K562 (cell line): ENCODE measurements at regions not wholly inside any gene's neighbourhood (a gene's known extent, or its start where the extent isn't known, plus 50 kb on each side); places are given as distances from the start of the nearest gene placed in this dataset.

Experiments
- ATAC-seq: fragments of 200-7000 bp; cut with Tn5 transposase; 3 replicates; pipeline ENCODE4 v1.9.1; 2020; ENCODE audit warnings: moderate library complexity
- BruUV-seq: library from RNA; stranded (reverse); fragments of 400-500 nt; replicated peaks from 2 replicates; lab custom pipeline; 2021; lab: Mats Ljungman, UMichigan
- CTCF ChIA-PET: fragments of 300-600 bp; formaldehyde crosslinking; extraction: SDS; loops from one replicate; lab custom pipeline; 2021; ENCODE audit warnings: low intra/inter-chr PET ratio; lab: Yijun Ruan, JAX
- POLR2A ChIA-PET: fragments of 300-600, 350-650 bp; sonication (Branson Sonifier 250); formaldehyde crosslinking; extraction: SDS; loops from one replicate; lab custom pipeline; 2021; ENCODE audit warnings: antibody characterized with exemption, inconsistent platforms; lab: Yijun Ruan, JAX
- DNase-seq, 4 experiments: peaks; one replicate each; pipeline versions ENCODE4 v3.0.0 to v3.0.0-alpha.2; 2011 to 2018; ENCODE audit warnings: low spot score in 3 of 4, mixed read lengths in 3 of 4; ENCODE audit errors: extremely low read depth in 1 of 4
- FAIRE-seq: peaks from 2 replicates; lab custom pipeline; 2011; peaks lifted over from hg19 to GRCh38; lab: Jason Lieb, UNC
- H2AFZ ChIP-seq: 2 replicates; pipeline ENCODE4 v1.6.0; 2011; ENCODE audit warnings: low read depth, low read length, control low read depth, inconsistent platforms
- H3K27ac ChIP-seq: fragments of 200-600 bp; 3 replicates; pipeline ENCODE4 v1.8.0; 2011; ENCODE audit warnings: low read depth, mild to moderate bottlenecking, control low read depth, inconsistent platforms, low read length, moderate library complexity, mixed read lengths; ENCODE audit errors: extremely low read depth
- H3K27me3 ChIP-seq, 2 experiments: fragments of 300-600 bp in 1 of 2; 2 replicates in 1 of 2; 3 replicates in 1 of 2; pipeline versions ENCODE4 v1.6.0 to v1.8.0; 2011; ENCODE audit warnings: inconsistent platforms in 2 of 2, low read length in 2 of 2, mild to moderate bottlenecking in 1 of 2, mixed read lengths in 1 of 2, moderate library complexity in 1 of 2; ENCODE audit not compliant: control insufficient read depth in 2 of 2, insufficient read depth in 2 of 2
- H3K36me3 ChIP-seq: fragments of 300-600 bp; 3 replicates; pipeline ENCODE4 v1.8.0; 2011; ENCODE audit warnings: mild to moderate bottlenecking, low read length, inconsistent platforms; ENCODE audit not compliant: control insufficient read depth, insufficient read depth
- H3K4me1 ChIP-seq, 2 experiments: fragments of 200-600 bp in 1 of 2; replicated peaks in 1 of 2; 2 replicates in 1 of 2; 3 replicates in 1 of 2; pipeline versions ENCODE4 v1.5.1 to v1.8.0; 2011; ENCODE audit warnings: inconsistent platforms in 2 of 2, low read length in 2 of 2, mild to moderate bottlenecking in 1 of 2, mixed read lengths in 1 of 2, moderate library complexity in 1 of 2; ENCODE audit not compliant: control insufficient read depth in 2 of 2, insufficient read depth in 2 of 2
- H3K4me2 ChIP-seq: 2 replicates; pipeline ENCODE4 v1.6.1; 2011; ENCODE audit warnings: low read length, control low read depth, inconsistent platforms, mixed read lengths; ENCODE audit not compliant: insufficient read depth
- H3K4me3 ChIP-seq: fragments of 200-600 bp; sonication (generic), shearing (Covaris generic); 2 replicates; pipeline ENCODE4 v1.5.1; 2016; ENCODE audit warnings: control low read depth, inconsistent platforms
- H3K79me2 ChIP-seq: fragments of 200-600 bp; 3 replicates; pipeline ENCODE4 v1.8.0; 2011; ENCODE audit warnings: low read length, inconsistent platforms; ENCODE audit not compliant: control insufficient read depth, insufficient read depth
- H3K9ac ChIP-seq, 2 experiments: 2 replicates each; pipeline versions ENCODE4 v1.6.0 to v1.6.1; 2011; ENCODE audit warnings: low read depth in 2 of 2, low read length in 2 of 2, control low read depth in 1 of 2, inconsistent platforms in 1 of 2, mild to moderate bottlenecking in 1 of 2, mixed read lengths in 1 of 2; ENCODE audit not compliant: insufficient read depth in 1 of 2
- H3K9me1 ChIP-seq: one replicate; pipeline ENCODE4 v1.6.0; 2011; ENCODE audit warnings: inconsistent platforms, mild to moderate bottlenecking, low read length, moderate library complexity; ENCODE audit not compliant: control insufficient read depth, insufficient read depth
- H3K9me3 ChIP-seq: replicated peaks from 2 replicates; pipeline ENCODE4 v1.5.1; 2011; ENCODE audit warnings: low read depth, low read length, inconsistent platforms; ENCODE audit not compliant: control insufficient read depth, insufficient read depth
- H4K20me1 ChIP-seq: replicated peaks from 2 replicates; pipeline ENCODE4 v1.6.1; 2011; ENCODE audit warnings: low read length, inconsistent platforms, mixed read lengths; ENCODE audit not compliant: control insufficient read depth, insufficient read depth
- ATF7 ChIP-seq: fragments of 450-650 bp; IDR thresholded peaks from 2 replicates; pipeline ENCODE4 v1.7.1; 2014; ENCODE audit warnings: mild to moderate bottlenecking, moderate library complexity
- MTA1 ChIP-seq: fragments of 450-650 bp; IDR thresholded peaks from 2 replicates; pipeline ENCODE4 v1.6.1; 2017; ENCODE audit warnings: borderline replicate concordance
- NCOA6 ChIP-seq: fragments of 450-650 bp; IDR thresholded peaks from 2 replicates; pipeline ENCODE4 v1.6.1; 2017; ENCODE audit warnings: mild to moderate bottlenecking
- NELFE ChIP-seq: IDR thresholded peaks from 2 replicates; pipeline ENCODE4 v1.6.1; 2011; ENCODE audit warnings: mild to moderate bottlenecking; ENCODE audit not compliant: insufficient read depth, insufficient read length
- RBBP5 ChIP-seq: fragments of 200-600 bp; sonication (generic); IDR thresholded peaks from 2 replicates; pipeline ENCODE4 v1.6.1; 2012; ENCODE audit warnings: borderline replicate concordance, mild to moderate bottlenecking, low read length, control low read depth, inconsistent platforms; ENCODE audit not compliant: insufficient read depth, poor library complexity, severe bottlenecking
- RFX5 ChIP-seq: IDR thresholded peaks from 2 replicates; pipeline ENCODE4 v1.6.1; 2011; ENCODE audit warnings: low read depth, mild to moderate bottlenecking, improper control_type of control experiment, low read length
- SNIP1 ChIP-seq: fragments of 450-650 bp; IDR thresholded peaks from 2 replicates; pipeline ENCODE4 v1.7.1; 2017; ENCODE audit warnings: low read depth, mild to moderate bottlenecking
- SREBF2 ChIP-seq: sonication (generic); formaldehyde crosslinking; IDR thresholded peaks from 2 replicates; pipeline ENCODE4 v1.4.0; 2020; ENCODE audit warnings: mild to moderate bottlenecking, missing genetic modification reagents
- SRF ChIP-seq, 2 experiments: fragments of 250-450, 450-650 bp in 1 of 2; sonication (Bioruptor Pico) in 1 of 2; sonication (generic) in 1 of 2; formaldehyde crosslinking; IDR thresholded peaks; 2 replicates each; pipeline versions ENCODE4 v1.5.0 to v1.5.1; 2020 to 2022; ENCODE audit warnings: mild to moderate bottlenecking in 1 of 2, missing genetic modification reagents in 1 of 2
- TAF15 ChIP-seq: fragments of 200-400 bp; formaldehyde crosslinking; IDR thresholded peaks from 2 replicates; pipeline ENCODE4 v1.6.1; 2017; ENCODE audit warnings: mild to moderate bottlenecking, low read depth, low read length, moderate library complexity
- ZNF140 ChIP-seq: fragments of 250-450 bp; sonication (Bioruptor Pico); IDR thresholded peaks from 2 replicates; pipeline ENCODE4 v1.8.0; 2021; ENCODE audit warnings: moderate library complexity, mild to moderate bottlenecking, inconsistent platforms
- ZNF174 ChIP-seq: fragments of 250-450 bp; sonication (Bioruptor Pico); IDR thresholded peaks from 2 replicates; pipeline ENCODE4 v1.4.0; 2020; ENCODE audit warnings: mild to moderate bottlenecking
- WGBS: fragments of 100-300 bp; shearing (Covaris generic); methylation state at CpG from one replicate; pipeline ENCODE4 v1.1.6; 2016; ENCODE audit warnings: low coverage, mixed read lengths; ENCODE audit not compliant: insufficient coverage; ENCODE audit errors: missing lambda C conversion rate; 5-methylcytosine and 5-hydroxymethylcytosine counted together
- in situ Hi-C: fragments of 300-500 bp; cut with MboI; formaldehyde crosslinking; loops from 4 replicates; pipeline ENCODE4 v1.15.0; 2018; ENCODE audit warnings: inconsistent platforms, mixed read lengths
- intact Hi-C: fragments of 100-400 bp; cut with micrococcal nuclease; formaldehyde crosslinking; loops from 2 replicates; pipeline ENCODE4 v1.14.2; 2022
- TF ChIP-seq, protein P1 (sequence below): sonication (generic); formaldehyde crosslinking; IDR thresholded peaks from 2 replicates; pipeline ENCODE4 v1.5.0; 2020; ENCODE audit warnings: missing genetic modification reagents
- TF ChIP-seq, protein P2 (sequence below): sonication (generic); formaldehyde crosslinking; IDR thresholded peaks from 2 replicates; pipeline ENCODE4 v1.8.0; 2022; ENCODE audit warnings: mild to moderate bottlenecking, low read depth, missing genetic modification reagents

DNA sequence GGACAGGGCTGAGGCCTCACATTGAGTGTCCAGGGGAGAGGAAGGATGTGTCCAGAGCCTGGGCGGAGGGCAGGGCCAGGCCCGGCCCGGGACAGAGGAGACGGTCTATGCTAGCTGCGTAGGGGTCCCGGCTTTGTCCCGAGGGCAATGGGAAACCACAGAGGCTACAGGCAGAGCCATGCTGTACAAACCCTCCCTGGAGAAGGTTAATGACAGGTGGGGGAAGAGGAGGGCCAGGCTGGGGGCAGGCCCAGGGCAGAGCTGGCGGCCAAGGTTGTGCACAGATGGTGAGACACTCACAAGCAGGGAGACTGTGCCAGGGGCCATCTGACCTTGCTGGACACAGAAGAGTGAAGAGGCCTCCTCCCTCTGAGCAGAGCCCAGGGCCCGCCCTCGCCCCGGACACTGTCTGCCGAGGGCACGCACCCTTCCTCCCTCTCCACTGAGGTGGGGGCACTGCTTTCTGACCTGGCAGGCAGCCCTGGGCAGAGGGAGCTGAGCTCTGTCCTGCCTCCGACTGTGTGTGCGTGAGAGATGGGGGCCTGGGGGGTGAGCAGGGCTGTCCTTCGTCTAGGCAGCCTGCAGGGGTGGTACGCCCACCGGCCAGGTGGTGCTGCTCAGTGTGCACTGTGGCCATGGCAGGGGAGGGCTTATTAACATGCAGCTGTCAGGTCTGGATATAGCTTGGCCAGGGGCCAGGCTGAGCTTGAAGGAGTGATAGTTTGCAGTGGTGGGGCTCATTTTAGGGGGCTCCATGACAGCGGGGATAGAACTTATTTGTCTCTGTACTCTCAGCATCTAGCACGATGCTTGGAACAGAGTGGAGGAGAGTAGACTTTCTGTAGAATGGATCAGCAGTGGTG lies 75.7 kb upstream of the LRPAP1 start:
- ChIA-PET CTCF (no interaction called here), POLR2A (no interaction called here)
- Histone ChIP-seq H2AFZ (no peak overlapping the region), H3K9me3 (peaks cover 3% of the 10 kb centered on the region), H3K9me1 (no peaks in the 10 kb centered on the region), H3K4me1 (no peaks in the 10 kb centered on the region), H3K36me3 (no peaks in the 10 kb centered on the region), H3K27me3 (no peaks in the 10 kb centered on the region), H3K79me2 (no peaks in the 10 kb centered on the region), H3K27ac (no peak overlapping the region), H3K4me2 (no peak overlapping the region), H3K9ac (no peak overlapping the region), H4K20me1 (no peaks in the 10 kb centered on the region), H3K4me3 (no peak overlapping the region)
- in situ Hi-C loops (no loop called here), intact Hi-C loops (no loop called here)
- TF ChIP-seq, protein P1, sequence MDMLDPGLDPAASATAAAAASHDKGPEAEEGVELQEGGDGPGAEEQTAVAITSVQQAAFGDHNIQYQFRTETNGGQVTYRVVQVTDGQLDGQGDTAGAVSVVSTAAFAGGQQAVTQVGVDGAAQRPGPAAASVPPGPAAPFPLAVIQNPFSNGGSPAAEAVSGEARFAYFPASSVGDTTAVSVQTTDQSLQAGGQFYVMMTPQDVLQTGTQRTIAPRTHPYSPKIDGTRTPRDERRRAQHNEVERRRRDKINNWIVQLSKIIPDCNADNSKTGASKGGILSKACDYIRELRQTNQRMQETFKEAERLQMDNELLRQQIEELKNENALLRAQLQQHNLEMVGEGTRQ (CRISPR knock-in tag): no peak
- no peak for TF ChIP-seq RFX5
- no peak for TF ChIP-seq NELFE
- no peak for TF ChIP-seq NCOA6
- no peak for TF ChIP-seq ZNF140
- TF ChIP-seq SREBF2 (CRISPR knock-in tag): no peak
- no peak for TF ChIP-seq TAF15
- no peak for TF ChIP-seq RBBP5
- TF ChIP-seq ZNF174 (CRISPR knock-in tag): no peak
- TF ChIP-seq ATF7: no peak
- TF ChIP-seq, protein P2, sequence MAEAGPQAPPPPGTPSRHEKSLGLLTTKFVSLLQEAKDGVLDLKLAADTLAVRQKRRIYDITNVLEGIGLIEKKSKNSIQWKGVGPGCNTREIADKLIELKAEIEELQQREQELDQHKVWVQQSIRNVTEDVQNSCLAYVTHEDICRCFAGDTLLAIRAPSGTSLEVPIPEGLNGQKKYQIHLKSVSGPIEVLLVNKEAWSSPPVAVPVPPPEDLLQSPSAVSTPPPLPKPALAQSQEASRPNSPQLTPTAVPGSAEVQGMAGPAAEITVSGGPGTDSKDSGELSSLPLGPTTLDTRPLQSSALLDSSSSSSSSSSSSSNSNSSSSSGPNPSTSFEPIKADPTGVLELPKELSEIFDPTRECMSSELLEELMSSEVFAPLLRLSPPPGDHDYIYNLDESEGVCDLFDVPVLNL (CRISPR knock-in tag): no peak
- TF ChIP-seq SNIP1: no peak
- no peak for TF ChIP-seq SRF (CRISPR knock-in tag; IDR thresholded peaks at IDR 0.05)
- no peak for TF ChIP-seq MTA1
- 8% methylated on average over 19 of the region's 20 CpGs for WGBS
- BruUV-seq: no TSS peak
- DNase-seq (no peak), FAIRE-seq (no peak), ATAC-seq (peak; percentile 55)
